GM12878 (cell line): ENCODE measurements at regions not wholly inside any gene's neighbourhood (a gene's known extent, or its start where the extent isn't known, plus 50 kb on each side); places are given as distances from the start of the nearest gene placed in this dataset.

Source experiments
- ATAC-seq: fragments of 200-7000 bp; cut with Tn5 transposase; 3 replicates; pipeline ENCODE4 v1.9.1; 2020; ENCODE audit warnings: mild to moderate bottlenecking, moderate library complexity
- BruUV-seq: library from RNA; stranded (reverse); fragments of 400-500 nt; replicated peaks from 2 replicates; lab custom pipeline; 2021; lab: Mats Ljungman, UMichigan
- CTCF ChIA-PET: fragments of 300-600 bp; sonication (Branson Sonifier 250); formaldehyde crosslinking; extraction: SDS; loops from one replicate; lab custom pipeline; 2021; ENCODE audit warnings: inconsistent platforms; lab: Yijun Ruan, JAX
- POLR2A ChIA-PET: fragments of 350-600 bp; formaldehyde crosslinking; extraction: SDS; loops from one replicate; lab custom pipeline; 2021; ENCODE audit warnings: inconsistent platforms; lab: Charles Lee
- RAD21 ChIA-PET: fragments of 300-600 bp; sonication (Branson Sonifier 250); formaldehyde crosslinking; loops from one replicate; lab custom pipeline; 2023; ENCODE audit warnings: antibody characterized with exemption; ENCODE audit not compliant: unreplicated experiment; lab: Charles Lee
- SMC1A ChIA-PET: fragments of 300-600 bp; sonication (Branson Sonifier 250); formaldehyde crosslinking; loops from one replicate; lab custom pipeline; 2023; ENCODE audit not compliant: unreplicated experiment, uncharacterized antibody; lab: Charles Lee
- DNase-seq: peaks from one replicate; pipeline ENCODE4 v3.0.0-alpha.2; 2011; ENCODE audit warnings: low read depth, low spot score
- FAIRE-seq: peaks from 3 replicates; lab custom pipeline; 2011; peaks lifted over from hg19 to GRCh38; lab: Jason Lieb, UNC
- H2AFZ ChIP-seq: 2 replicates; pipeline ENCODE4 v1.6.0; 2011; ENCODE audit warnings: low read depth, low read length, control low read depth; ENCODE audit not compliant: control insufficient read depth
- H3K27ac ChIP-seq: 2 replicates; pipeline ENCODE4 v1.5.1; 2011; ENCODE audit warnings: control low read depth; ENCODE audit not compliant: control insufficient read depth, insufficient read depth
- H3K27me3 ChIP-seq, 2 experiments: replicated peaks in 1 of 2; 2 replicates each; pipeline versions ENCODE4 v1.6.0 to v1.6.1; 2011; ENCODE audit warnings: low read length in 1 of 2; ENCODE audit not compliant: control insufficient read depth in 2 of 2, insufficient read depth in 2 of 2
- H3K36me3 ChIP-seq, 2 experiments: 2 replicates each; pipeline ENCODE4 v1.5.1; 2011; ENCODE audit warnings: low read length in 1 of 2; ENCODE audit not compliant: control insufficient read depth in 2 of 2, insufficient read depth in 2 of 2
- H3K4me1 ChIP-seq: 2 replicates; pipeline ENCODE4 v1.6.1; 2011; ENCODE audit warnings: mild to moderate bottlenecking, low read length, moderate library complexity, mixed read lengths; ENCODE audit not compliant: control insufficient read depth, insufficient read depth
- H3K4me2 ChIP-seq: 2 replicates; pipeline ENCODE4 v1.6.0; 2011; ENCODE audit warnings: control low read depth; ENCODE audit not compliant: control insufficient read depth, insufficient read depth
- H3K4me3 ChIP-seq: fragments of 200-600 bp; sonication (generic); 2 replicates; pipeline ENCODE4 v1.5.1; 2016
- H3K79me2 ChIP-seq: 2 replicates; pipeline ENCODE4 v1.6.0; 2011; ENCODE audit warnings: low read length; ENCODE audit not compliant: control insufficient read depth, insufficient read depth
- H3K9ac ChIP-seq: 2 replicates; pipeline ENCODE4 v1.8.0; 2011; ENCODE audit warnings: low read length, control low read depth, mixed read lengths; ENCODE audit not compliant: control insufficient read depth, insufficient read depth
- H3K9me3 ChIP-seq: replicated peaks from 3 replicates; pipeline ENCODE4 v1.5.1; 2011; ENCODE audit warnings: mild to moderate bottlenecking, low read length; ENCODE audit not compliant: control insufficient read depth, insufficient read depth
- H4K20me1 ChIP-seq: 2 replicates; pipeline ENCODE4 v1.6.0; 2011; ENCODE audit not compliant: control insufficient read depth, insufficient read depth
- BMI1 ChIP-seq: fragments of 450-650 bp; IDR thresholded peaks from 2 replicates; pipeline ENCODE4 v1.6.1; 2016; ENCODE audit warnings: mild to moderate bottlenecking, moderate library complexity, borderline replicate concordance
- ETV6 ChIP-seq, 2 experiments: fragments of 450-650 bp in 1 of 2; IDR thresholded peaks in 1 of 2; conservative IDR thresholded peaks in 1 of 2; 2 replicates each; pipeline ENCODE4 v1.6.1; 2014; ENCODE audit warnings: antibody characterized with exemption in 1 of 2, borderline replicate concordance in 1 of 2, low read depth in 1 of 2, mild to moderate bottlenecking in 1 of 2, moderate library complexity in 1 of 2
- FOXK2 ChIP-seq: fragments of 450-650 bp; IDR thresholded peaks from 2 replicates; pipeline ENCODE4 v1.6.1; 2017; ENCODE audit warnings: mild to moderate bottlenecking, moderate library complexity
- HDAC2 ChIP-seq: fragments of 200-600 bp; sonication (generic); IDR thresholded peaks from 2 replicates; pipeline ENCODE4 v1.6.1; 2017
- JUNB ChIP-seq: IDR thresholded peaks from 2 replicates; pipeline ENCODE4 v1.6.1; 2016; ENCODE audit warnings: antibody characterized with exemption, mild to moderate bottlenecking
- PBX3 ChIP-seq: IDR thresholded peaks from 2 replicates; pipeline ENCODE4 v1.6.1; 2011; ENCODE audit warnings: mild to moderate bottlenecking, low read depth, low read length, moderate library complexity; ENCODE audit not compliant: insufficient replicate concordance
- PRDM15 ChIP-seq: fragments of 450-650 bp; formaldehyde crosslinking; IDR thresholded peaks from 2 replicates; pipeline ENCODE4 v1.4.0; 2020; ENCODE audit warnings: mild to moderate bottlenecking, moderate library complexity
- RB1 ChIP-seq: fragments of 450-650 bp; formaldehyde crosslinking; IDR thresholded peaks from 2 replicates; pipeline ENCODE4 v1.6.1; 2017; ENCODE audit warnings: mild to moderate bottlenecking, borderline replicate concordance
- SREBF1 ChIP-seq: IDR thresholded peaks from 2 replicates; pipeline ENCODE4 v1.6.1; 2012; ENCODE audit warnings: mild to moderate bottlenecking, low read length
- TAF1 ChIP-seq: IDR thresholded peaks from 2 replicates; pipeline ENCODE4 v1.6.1; 2011; ENCODE audit warnings: mild to moderate bottlenecking, low read depth, low read length, borderline replicate concordance
- TCF12 ChIP-seq: IDR thresholded peaks from 2 replicates; pipeline ENCODE4 v1.6.1; 2011; ENCODE audit warnings: low read depth, mild to moderate bottlenecking, low read length
- WRNIP1 ChIP-seq: IDR thresholded peaks from 2 replicates; pipeline ENCODE4 v1.6.1; 2011; ENCODE audit warnings: low read depth, low read length, improper control_type of control experiment, borderline replicate concordance
- YY1 ChIP-seq: IDR thresholded peaks from 2 replicates; pipeline ENCODE4 v1.6.1; 2011; ENCODE audit warnings: low read depth, mild to moderate bottlenecking, low read length
- ZNF217 ChIP-seq: fragments of 450-650 bp; IDR thresholded peaks from 2 replicates; pipeline ENCODE4 v1.6.1; 2017; ENCODE audit warnings: antibody characterized with exemption, mild to moderate bottlenecking
- ZSCAN29 ChIP-seq: fragments of 450-650 bp; IDR thresholded peaks from 2 replicates; pipeline ENCODE4 v1.6.1; 2017; ENCODE audit warnings: mild to moderate bottlenecking, moderate library complexity
- in situ Hi-C: fragments of 300-500 bp; cut with MboI; formaldehyde crosslinking; loops from 9 replicates; pipeline ENCODE4 v1.14.3; 2018; ENCODE audit warnings: mixed read lengths
- intact Hi-C: fragments of 100-400 bp; cut with micrococcal nuclease; formaldehyde crosslinking; loops from one replicate; pipeline ENCODE4 v1.14.2; 2022; ENCODE audit not compliant: unreplicated experiment

GRCh38 chr1:37174876-37175275, 140.6 kb upstream of the GRIK3 start (continued):
- TF ChIP-seq PRDM15: no peak
- TF ChIP-seq PBX3: no peak
- no peak for TF ChIP-seq HDAC2
- TF ChIP-seq WRNIP1: no peak
- TF ChIP-seq, all 136 proteins: peak for 0

- H3K36me3 ChIP-seq: no peaks in the 10 kb centered on the region
- TF ChIP-seq JUNB (no peak), ETV6 (conservative IDR thresholded peaks at IDR 0.05 in 1 of 2, IDR thresholded peaks at IDR 0.05 in 1 of 2; ENCODE audit: borderline replicate concordance in 1 of 2, low read depth in 1 of 2) (no peak), ZNF217 (no peak), RB1 (no peak), BMI1 (no peak), FOXK2 (no peak), SREBF1 (no peak), YY1 (no peak), TCF12 (no peak), TAF1 (no peak), ZSCAN29 (no peak)
- TF ChIP-seq, all 136 proteins: peak for 0
- ChIA-PET CTCF (interaction anchor here (1.1 to 2.5 kb wide), 2 partner anchors 13 to 506 kb away, joined by 4 to 6 read pairs; no protein-coding TSS in a partner anchor), POLR2A (no interaction called here), SMC1A (no interaction called here), RAD21 (no interaction called here)
- Histone ChIP-seq H4K20me1 (no peaks in the 10 kb centered on the region), H3K4me3 (no peak overlapping the region), H3K79me2 (no peaks in the 10 kb centered on the region), H3K9ac (no peak overlapping the region), H3K27ac (no peak overlapping the region), H3K9me3 (no peaks in the 10 kb centered on the region), H3K4me2 (no peak overlapping the region), H3K4me1 (no peaks in the 10 kb centered on the region), H3K27me3 (no peaks in the 10 kb centered on the region; a peak in 2 of 4 replicates), H2AFZ (no peak overlapping the region)
- DNase-seq: no peak
- in situ Hi-C loops (no loop called here), intact Hi-C loops (loop anchor here (10.0 kb wide), 1 partner anchor 149 kb away; no protein-coding TSS in a partner anchor)
- BruUV-seq: no TSS peak
- FAIRE-seq: no peak
- ATAC-seq: no peak
Observed at GRCh38 chr1:37175666-37176215, 141.4 kb upstream of the GRIK3 start.
